Peyer's patch (tissue), 4 donors: ENCODE measurements at regions not wholly inside any gene's neighbourhood (a gene's known extent, or its start where the extent isn't known, plus 50 kb on each side); places are given as distances from the start of the nearest gene placed in this dataset.

Experiments used
- DNase-seq, 3 donors: peaks; one replicate each; pipeline ENCODE4 v3.0.0-alpha.2; 2017 to 2019
- H3K27ac ChIP-seq, 4 donors: fragments of 200-600 bp; sonication (generic); one replicate each; pipeline ENCODE4 v1.5.1; 2016 to 2019
- H3K27me3 ChIP-seq, 2 donors: fragments of 200-600 bp; sonication (generic); one replicate each; pipeline ENCODE4 v1.5.1; 2019
- H3K36me3 ChIP-seq, 3 donors: fragments of 200-600 bp; sonication (generic); one replicate each; pipeline ENCODE4 v1.5.1; 2016 to 2019
- H3K4me1 ChIP-seq, 4 donors: fragments of 200-600 bp; sonication (generic); one replicate each; pipeline ENCODE4 v1.5.1; 2016 to 2019
- H3K4me3 ChIP-seq, 4 donors: fragments of 200-600 bp; sonication (generic); 1 replicate in 3 of 4; 2 replicates in 1 of 4; pipeline ENCODE4 v1.5.1; 2016 to 2019; ENCODE audit warnings: mild to moderate bottlenecking in 1 of 4
- H3K9me3 ChIP-seq, 4 donors: fragments of 200-600 bp; sonication (generic); one replicate each; pipeline ENCODE4 v1.5.1; 2016 to 2019; ENCODE audit warnings: mild to moderate bottlenecking in 1 of 4
- POLR2A ChIP-seq, 2 donors: fragments of 450-650 bp; IDR thresholded peaks; one replicate each; pipeline ENCODE4 v1.5.1; 2017; ENCODE audit warnings: antibody characterized with exemption in 2 of 2, mild to moderate bottlenecking in 2 of 2, moderate library complexity in 2 of 2
- TF ChIP-seq, protein P1 (sequence below), 6 experiments: fragments of 450-650 bp in 4 of 6; fragments of 200-600 bp in 2 of 6; sonication (generic) in 1 of 6; IDR thresholded peaks; one replicate each; pipeline ENCODE4 v1.5.1; 2017 to 2019; ENCODE audit warnings: antibody characterized with exemption in 6 of 6, mild to moderate bottlenecking in 3 of 6, moderate library complexity in 1 of 6

DNA sequence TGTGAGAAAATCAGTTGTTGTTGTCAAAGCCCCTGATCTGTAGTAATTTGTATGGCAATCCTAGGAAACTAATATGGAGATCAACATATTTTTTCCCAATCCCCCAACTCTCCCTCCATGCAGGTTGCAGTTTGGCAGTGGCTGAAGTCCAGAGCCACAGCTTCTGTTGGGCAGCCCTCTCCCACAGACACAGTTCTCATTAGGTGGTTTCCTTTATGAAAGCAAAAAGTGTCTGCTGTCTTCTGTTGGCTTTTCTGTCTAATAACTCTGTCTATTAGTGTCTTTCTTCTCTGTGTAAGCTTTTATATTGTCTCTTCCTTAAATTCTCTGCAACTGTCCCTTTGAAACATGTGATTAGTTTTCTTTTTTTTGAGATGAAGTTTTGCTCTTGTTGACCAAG, 914.3 kb upstream of the NCAM2 start:
- DNase-seq = no peak
- no peaks in the 10 kb centered on the region for H3K36me3 ChIP-seq
- no peak overlapping the region for H3K27ac ChIP-seq
- H3K27me3 ChIP-seq = no peaks in the 10 kb centered on the region
- H3K4me1 ChIP-seq = no peaks in the 10 kb centered on the region
- no peak overlapping the region for H3K4me3 ChIP-seq
- H3K9me3 ChIP-seq = no peaks in the 10 kb centered on the region
- TF ChIP-seq, protein P1, sequence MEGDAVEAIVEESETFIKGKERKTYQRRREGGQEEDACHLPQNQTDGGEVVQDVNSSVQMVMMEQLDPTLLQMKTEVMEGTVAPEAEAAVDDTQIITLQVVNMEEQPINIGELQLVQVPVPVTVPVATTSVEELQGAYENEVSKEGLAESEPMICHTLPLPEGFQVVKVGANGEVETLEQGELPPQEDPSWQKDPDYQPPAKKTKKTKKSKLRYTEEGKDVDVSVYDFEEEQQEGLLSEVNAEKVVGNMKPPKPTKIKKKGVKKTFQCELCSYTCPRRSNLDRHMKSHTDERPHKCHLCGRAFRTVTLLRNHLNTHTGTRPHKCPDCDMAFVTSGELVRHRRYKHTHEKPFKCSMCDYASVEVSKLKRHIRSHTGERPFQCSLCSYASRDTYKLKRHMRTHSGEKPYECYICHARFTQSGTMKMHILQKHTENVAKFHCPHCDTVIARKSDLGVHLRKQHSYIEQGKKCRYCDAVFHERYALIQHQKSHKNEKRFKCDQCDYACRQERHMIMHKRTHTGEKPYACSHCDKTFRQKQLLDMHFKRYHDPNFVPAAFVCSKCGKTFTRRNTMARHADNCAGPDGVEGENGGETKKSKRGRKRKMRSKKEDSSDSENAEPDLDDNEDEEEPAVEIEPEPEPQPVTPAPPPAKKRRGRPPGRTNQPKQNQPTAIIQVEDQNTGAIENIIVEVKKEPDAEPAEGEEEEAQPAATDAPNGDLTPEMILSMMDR (IDR thresholded peaks at IDR 0.05) = no peak
- no peak for TF ChIP-seq POLR2A (IDR thresholded peaks at IDR 0.05)

DNA sequence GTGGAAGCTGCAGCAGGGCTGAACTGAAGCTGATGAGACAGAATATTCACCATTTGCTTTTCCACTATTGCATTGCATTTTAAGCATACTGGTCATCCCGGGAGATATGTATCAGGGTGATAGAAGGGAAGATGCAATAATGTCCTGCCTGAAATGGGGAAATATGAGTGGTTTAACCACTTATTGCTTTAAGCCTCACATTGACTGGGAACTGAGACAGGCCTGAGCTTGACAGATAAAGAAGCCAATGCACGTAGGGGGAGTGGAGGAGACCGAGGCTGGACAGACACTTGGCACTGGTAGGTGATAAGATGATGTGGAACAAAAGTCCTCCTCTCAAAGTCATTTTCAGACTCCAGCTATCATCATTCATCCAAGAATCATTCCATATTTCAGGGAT, 911.7 kb upstream of the NCAM2 start:
- Histone ChIP-seq H3K9me3 (no peaks in the 10 kb centered on the region), H3K27me3 (no peaks in the 10 kb centered on the region), H3K4me3 (no peak overlapping the region), H3K27ac (no peak overlapping the region), H3K36me3 (no peaks in the 10 kb centered on the region), H3K4me1 (no peaks in the 10 kb centered on the region)
- no peak for DNase-seq
- TF ChIP-seq, protein P1 (IDR thresholded peaks at IDR 0.05) = no peak
- TF ChIP-seq POLR2A (IDR thresholded peaks at IDR 0.05) = no peak

DNA sequence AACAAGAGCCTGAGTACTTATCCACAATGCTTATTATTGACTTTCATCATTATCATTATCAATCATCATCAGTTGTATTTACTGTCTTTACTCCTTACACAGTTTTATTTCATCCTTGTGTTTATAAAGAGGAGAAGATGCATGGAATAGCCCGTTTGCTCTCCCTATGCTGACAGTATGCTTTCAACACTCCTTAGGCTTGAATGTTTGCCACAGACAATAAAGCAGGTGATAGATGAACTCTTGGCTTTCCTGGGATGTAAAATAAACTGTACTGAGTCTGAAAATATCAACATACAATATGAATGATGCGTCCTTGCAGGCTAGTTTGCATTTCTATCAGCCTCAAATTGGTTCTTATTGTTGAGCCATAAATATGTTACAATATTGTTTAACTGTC, 891.8 kb upstream of the NCAM2 start:
- Histone ChIP-seq H3K27me3 (no peaks in the 10 kb centered on the region), H3K36me3 (no peaks in the 10 kb centered on the region), H3K27ac (no peak overlapping the region), H3K4me3 (no peak overlapping the region), H3K9me3 (no peaks in the 10 kb centered on the region), H3K4me1 (no peaks in the 10 kb centered on the region)
- TF ChIP-seq, protein P1 (IDR thresholded peaks at IDR 0.05) = no peak
- no peak for TF ChIP-seq POLR2A (IDR thresholded peaks at IDR 0.05)
- no peak for DNase-seq

DNA sequence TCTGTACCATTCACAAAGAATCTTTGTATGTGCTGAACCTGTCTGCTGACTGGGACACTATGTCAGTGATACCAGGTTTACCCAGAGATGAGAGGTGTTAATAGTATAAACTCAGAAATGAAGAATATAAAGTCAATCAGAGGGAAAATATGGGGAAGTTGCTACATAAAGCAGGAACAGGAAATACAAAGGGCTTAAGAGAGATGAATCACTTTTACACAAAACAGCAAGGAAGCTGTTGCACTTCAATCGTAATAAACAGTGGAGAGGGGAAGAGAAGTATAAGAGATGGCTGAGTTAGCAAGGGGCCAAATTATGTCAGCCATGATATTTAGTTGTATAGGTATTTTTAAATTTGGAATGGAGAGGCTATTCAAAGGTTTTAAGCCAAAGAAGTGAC, 890.2 kb upstream of the NCAM2 start:
- no peaks in the 10 kb centered on the region for H3K9me3 ChIP-seq
- TF ChIP-seq POLR2A (IDR thresholded peaks at IDR 0.05) = no peak

DNA sequence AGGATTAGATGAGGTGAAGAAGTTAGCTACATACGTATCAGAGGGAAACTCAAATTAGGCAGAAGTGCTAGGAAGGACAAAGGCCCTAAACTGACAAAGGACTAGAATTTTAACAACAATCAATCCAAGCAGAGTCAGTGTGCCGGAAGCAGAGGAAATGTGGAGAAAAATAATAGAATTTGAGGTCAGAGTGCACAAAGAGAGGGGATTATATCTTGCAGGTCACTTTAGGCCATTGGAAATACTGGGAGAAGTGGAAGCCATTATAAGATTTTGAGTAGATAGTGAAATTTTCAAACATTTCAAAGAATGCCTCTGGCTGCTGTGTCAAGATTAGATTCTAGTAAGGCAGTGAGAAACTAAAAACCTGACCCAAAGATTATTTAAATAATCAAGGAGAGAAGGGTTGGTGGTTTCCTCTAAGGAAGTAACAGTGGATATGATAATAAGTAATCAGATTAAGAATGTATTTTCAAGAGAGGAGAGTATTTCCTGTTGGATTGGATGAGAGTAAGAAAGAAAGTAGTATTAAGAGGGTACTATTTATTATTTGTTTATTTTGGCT, 889.2 kb upstream of the NCAM2 start:
- no peaks in the 10 kb centered on the region for H3K4me1 ChIP-seq
- DNase-seq = no peak
- TF ChIP-seq, protein P1 (IDR thresholded peaks at IDR 0.05) = no peak
- TF ChIP-seq POLR2A (IDR thresholded peaks at IDR 0.05) = no peak

More for the DNA sequence above, 890.2 kb upstream of the NCAM2 start:
- H3K27ac ChIP-seq = no peak overlapping the region
- no peaks in the 10 kb centered on the region for H3K4me1 ChIP-seq
- no peak overlapping the region for H3K4me3 ChIP-seq
- H3K27me3 ChIP-seq = no peaks in the 10 kb centered on the region
- DNase-seq = no peak
- no peaks in the 10 kb centered on the region for H3K36me3 ChIP-seq

DNA sequence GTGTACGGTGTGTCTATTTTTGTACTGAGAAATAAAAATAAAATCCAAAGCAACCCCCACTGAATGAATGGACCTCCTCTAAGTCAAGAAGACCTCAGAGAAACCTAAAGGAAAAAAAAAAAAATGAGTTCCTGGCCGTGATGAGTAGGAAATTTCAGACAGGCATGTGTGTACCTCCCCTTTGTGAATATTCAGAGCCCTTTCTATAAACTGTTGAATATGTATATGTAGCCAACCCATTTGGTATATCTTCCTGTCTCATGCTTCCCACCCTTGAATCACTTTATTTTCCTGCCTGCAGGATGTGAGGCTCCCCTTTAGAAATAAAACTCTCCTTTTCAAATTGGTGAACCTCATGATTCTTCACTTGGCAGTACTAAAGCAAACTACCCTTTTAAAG, 887.8 kb upstream of the NCAM2 start:
- H3K4me1 ChIP-seq = no peaks in the 10 kb centered on the region
- no peaks in the 10 kb centered on the region for H3K27me3 ChIP-seq
- H3K27ac ChIP-seq = no peak overlapping the region
- TF ChIP-seq POLR2A (IDR thresholded peaks at IDR 0.05) = no peak
- TF ChIP-seq, protein P1 (IDR thresholded peaks at IDR 0.05) = no peak
- H3K4me3 ChIP-seq = no peak overlapping the region
- no peaks in the 10 kb centered on the region for H3K36me3 ChIP-seq
- H3K9me3 ChIP-seq = no peaks in the 10 kb centered on the region
- DNase-seq = no peak

More for the DNA sequence above, 889.2 kb upstream of the NCAM2 start:
- Histone ChIP-seq H3K27ac (no peak overlapping the region), H3K36me3 (no peaks in the 10 kb centered on the region), H3K27me3 (no peaks in the 10 kb centered on the region), H3K4me3 (no peak overlapping the region), H3K9me3 (no peaks in the 10 kb centered on the region)
